ENCODE measurements at regions not wholly inside any gene's neighbourhood (a gene's known extent, or its start where the extent isn't known, plus 50 kb on each side); places are given as distances from the start of the nearest gene placed in this dataset.

- H3K4me3 ChIP-seq (replicated peaks; ENCODE audit: low read depth, low read length) = no peak overlapping the region
- DNase-seq (ENCODE audit: extremely low read depth, insufficient read length) = no peak
- no peaks in the 10 kb centered on the region; the same call in 1 of the 2 replicates for H3K27me3 ChIP-seq (replicated peaks; ENCODE audit: control insufficient read depth, insufficient read depth, low read length)
- no peak for TF ChIP-seq CTCF (IDR thresholded peaks at IDR 0.05; ENCODE audit: insufficient read depth, low read length, poor library complexity, severe bottlenecking)
- H3K36me3 ChIP-seq (ENCODE audit: control insufficient read depth, insufficient read depth, low read length) = no peaks in the 10 kb centered on the region
These were observed 239.4 kb downstream of the C12orf75 start for GRCh38 chr12:105569886-105570285.

GRCh38 chr12:105570944-105571343 is 240.5 kb downstream of the C12orf75 start:
- Histone ChIP-seq H3K36me3 (ENCODE audit: control insufficient read depth, insufficient read depth, low read length) (no peaks in the 10 kb centered on the region), H3K4me3 (replicated peaks; ENCODE audit: low read depth, low read length) (no peak overlapping the region), H3K27me3 (replicated peaks; ENCODE audit: control insufficient read depth, insufficient read depth, low read length) (no peaks in the 10 kb centered on the region; the same call in 1 of the 2 replicates)
- no peak for TF ChIP-seq CTCF (IDR thresholded peaks at IDR 0.05; ENCODE audit: insufficient read depth, low read length, poor library complexity, severe bottlenecking)
- DNase-seq (ENCODE audit: extremely low read depth, insufficient read length) = no peak

- H3K36me3 ChIP-seq (ENCODE audit: control insufficient read depth, insufficient read depth, low read length) = no peaks in the 10 kb centered on the region
- DNase-seq (ENCODE audit: extremely low read depth, insufficient read length) = no peak
- no peak for TF ChIP-seq CTCF (IDR thresholded peaks at IDR 0.05; ENCODE audit: insufficient read depth, low read length, poor library complexity, severe bottlenecking)
- H3K27me3 ChIP-seq (replicated peaks; ENCODE audit: control insufficient read depth, insufficient read depth, low read length) = no peaks in the 10 kb centered on the region; the same call in 1 of the 2 replicates
- H3K4me3 ChIP-seq (replicated peaks; ENCODE audit: low read depth, low read length) = no peak overlapping the region
These were observed 243.1 kb downstream of the C12orf75 start for GRCh38 chr12:105573574-105573973.

GRCh38 chr12:105574056-105574715 is 243.7 kb downstream of the C12orf75 start:
- DNase-seq (ENCODE audit: extremely low read depth, insufficient read length) = no peak

GRCh38 chr12:105575235-105575634 is 244.7 kb downstream of the C12orf75 start:
- Histone ChIP-seq H3K36me3 (ENCODE audit: control insufficient read depth, insufficient read depth, low read length) (no peaks in the 10 kb centered on the region), H3K4me3 (replicated peaks; ENCODE audit: low read depth, low read length) (no peak overlapping the region), H3K27me3 (replicated peaks; ENCODE audit: control insufficient read depth, insufficient read depth, low read length) (no peaks in the 10 kb centered on the region; the same call in 1 of the 2 replicates)
- DNase-seq (ENCODE audit: extremely low read depth, insufficient read length) = no peak
- TF ChIP-seq CTCF (IDR thresholded peaks at IDR 0.05; ENCODE audit: insufficient read depth, low read length, poor library complexity, severe bottlenecking) = no peak

More at GRCh38 chr12:105574056-105574715, 243.7 kb downstream of the C12orf75 start:
- no peaks in the 10 kb centered on the region; the same call in 1 of the 2 replicates for H3K27me3 ChIP-seq (replicated peaks; ENCODE audit: control insufficient read depth, insufficient read depth, low read length)
- no peak for TF ChIP-seq CTCF (IDR thresholded peaks at IDR 0.05; ENCODE audit: insufficient read depth, low read length, poor library complexity, severe bottlenecking)
- no peak overlapping the region for H3K4me3 ChIP-seq (replicated peaks; ENCODE audit: low read depth, low read length)
- no peaks in the 10 kb centered on the region for H3K36me3 ChIP-seq (ENCODE audit: control insufficient read depth, insufficient read depth, low read length)
